NB4 (cell line): ENCODE measurements at regions not wholly inside any gene's neighbourhood (a gene's known extent, or its start where the extent isn't known, plus 50 kb on each side); places are given as distances from the start of the nearest gene placed in this dataset.

Experiments used
- POLR2A ChIP-seq: IDR thresholded peaks from 2 replicates; pipeline ENCODE4 v1.6.1; 2011; ENCODE audit warnings: mild to moderate bottlenecking; ENCODE audit not compliant: insufficient read length; ENCODE audit errors: extremely low read depth
- TF ChIP-seq, protein P1 (sequence below): IDR thresholded peaks from one replicate; pipeline ENCODE4 v1.5.1; 2012; ENCODE audit warnings: low read depth, low read length

DNA sequence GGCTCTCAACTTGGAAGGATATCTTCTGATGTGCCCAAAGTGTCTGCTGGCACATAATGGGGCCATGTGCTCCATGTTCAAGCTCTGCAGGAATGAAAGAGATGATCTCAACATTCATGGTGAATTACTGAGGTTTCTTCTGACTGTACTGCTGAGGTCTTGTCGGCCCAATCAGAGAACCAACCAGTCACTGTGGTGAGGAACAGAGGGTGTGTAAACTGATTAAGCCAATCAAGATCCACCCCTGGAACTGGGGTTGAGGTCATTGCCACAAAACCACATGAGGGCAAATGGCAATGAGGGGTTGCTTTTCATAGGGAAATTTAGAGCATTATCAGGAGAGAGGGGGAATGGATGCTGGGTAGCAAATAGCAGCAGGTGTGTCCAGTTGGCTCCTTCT, 152.3 kb upstream of the RAG2 start:
- TF ChIP-seq, protein P1, sequence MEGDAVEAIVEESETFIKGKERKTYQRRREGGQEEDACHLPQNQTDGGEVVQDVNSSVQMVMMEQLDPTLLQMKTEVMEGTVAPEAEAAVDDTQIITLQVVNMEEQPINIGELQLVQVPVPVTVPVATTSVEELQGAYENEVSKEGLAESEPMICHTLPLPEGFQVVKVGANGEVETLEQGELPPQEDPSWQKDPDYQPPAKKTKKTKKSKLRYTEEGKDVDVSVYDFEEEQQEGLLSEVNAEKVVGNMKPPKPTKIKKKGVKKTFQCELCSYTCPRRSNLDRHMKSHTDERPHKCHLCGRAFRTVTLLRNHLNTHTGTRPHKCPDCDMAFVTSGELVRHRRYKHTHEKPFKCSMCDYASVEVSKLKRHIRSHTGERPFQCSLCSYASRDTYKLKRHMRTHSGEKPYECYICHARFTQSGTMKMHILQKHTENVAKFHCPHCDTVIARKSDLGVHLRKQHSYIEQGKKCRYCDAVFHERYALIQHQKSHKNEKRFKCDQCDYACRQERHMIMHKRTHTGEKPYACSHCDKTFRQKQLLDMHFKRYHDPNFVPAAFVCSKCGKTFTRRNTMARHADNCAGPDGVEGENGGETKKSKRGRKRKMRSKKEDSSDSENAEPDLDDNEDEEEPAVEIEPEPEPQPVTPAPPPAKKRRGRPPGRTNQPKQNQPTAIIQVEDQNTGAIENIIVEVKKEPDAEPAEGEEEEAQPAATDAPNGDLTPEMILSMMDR: no peak
- no peak for TF ChIP-seq POLR2A
